ENCODE measurements at regions not wholly inside any gene's neighbourhood (a gene's known extent, or its start where the extent isn't known, plus 50 kb on each side); places are given as distances from the start of the nearest gene placed in this dataset.

GRCh38 chr13:64180756-64181155, 2765.1 kb upstream of the PCDH20 start:
- Histone ChIP-seq H3K4me3 (ENCODE audit: insufficient read depth, low read length, poor library complexity, severe bottlenecking) (no peak overlapping the region), H4K20me1 (ENCODE audit: low read depth, low read length) (no peaks in the 10 kb centered on the region), H3K9me3 (ENCODE audit: insufficient read depth, low read length) (no peaks in the 10 kb centered on the region), H3K27ac (ENCODE audit: low read depth, low read length) (no peak overlapping the region), H3F3A (ENCODE audit: insufficient read depth) (0 out of 2 replicates have a peak, but pooled peaks cover 3% of the 10 kb centered on the region), H3K9me2 (replicated peaks; ENCODE audit: insufficient read depth, low read length) (no peaks in the 10 kb centered on the region), H3K36me3 (ENCODE audit: low read length) (no peaks in the 10 kb centered on the region; the same call in 1 of the 2 replicates), H2AFZ (ENCODE audit: low read depth, low read length, severe bottlenecking) (no peak overlapping the region), H3K4me2 (ENCODE audit: low read depth, low read length, poor library complexity, severe bottlenecking) (no peak overlapping the region), H3K79me2 (ENCODE audit: insufficient read depth, low read length) (no peaks in the 10 kb centered on the region), H3K27me3 (ENCODE audit: low read length) (no peaks in the 10 kb centered on the region), H3K9ac (ENCODE audit: low read length) (no peak overlapping the region)
- no peak for TF ChIP-seq CTCF (IDR thresholded peaks at IDR 0.05; ENCODE audit: insufficient read depth, low read length, poor library complexity, severe bottlenecking)
- no peak for TF ChIP-seq EZH2phosphoT487 (conservative IDR thresholded peaks at IDR 0.05; ENCODE audit: low read length)

- no peaks in the 10 kb centered on the region for H4K20me1 ChIP-seq (ENCODE audit: low read depth, low read length)
- TF ChIP-seq EZH2phosphoT487 (conservative IDR thresholded peaks at IDR 0.05; ENCODE audit: low read length) (no peak), CTCF (IDR thresholded peaks at IDR 0.05; ENCODE audit: insufficient read depth, low read length, poor library complexity, severe bottlenecking) (no peak)
- H3K4me3 ChIP-seq (ENCODE audit: insufficient read depth, low read length, poor library complexity, severe bottlenecking), result no peak overlapping the region
- H3K4me2 ChIP-seq (ENCODE audit: low read depth, low read length, poor library complexity, severe bottlenecking), result no peak overlapping the region
- peak overlapping the region; percentile 50 for H2AFZ ChIP-seq (ENCODE audit: low read depth, low read length, severe bottlenecking)
- no peaks in the 10 kb centered on the region for H3K79me2 ChIP-seq (ENCODE audit: insufficient read depth, low read length)
- H3F3A ChIP-seq (ENCODE audit: insufficient read depth), result no peaks in the 10 kb centered on the region
- H3K9ac ChIP-seq (ENCODE audit: low read length), result no peak overlapping the region
- no peaks in the 10 kb centered on the region; the same call in 1 of the 2 replicates for H3K9me3 ChIP-seq (ENCODE audit: insufficient read depth, low read length)
- H3K27ac ChIP-seq (ENCODE audit: low read depth, low read length), result no peak overlapping the region
- H3K36me3 ChIP-seq (ENCODE audit: low read length), result no peaks in the 10 kb centered on the region
- no peaks in the 10 kb centered on the region for H3K9me2 ChIP-seq (replicated peaks; ENCODE audit: insufficient read depth, low read length)
- H3K27me3 ChIP-seq (ENCODE audit: low read length), result no peaks in the 10 kb centered on the region
These were observed 2750.2 kb upstream of the PCDH20 start for GRCh38 chr13:64165826-64166225.

GRCh38 chr13:64164435-64164834, 2748.8 kb upstream of the PCDH20 start:
- H4K20me1 ChIP-seq (ENCODE audit: low read depth, low read length), result no peaks in the 10 kb centered on the region
- no peak for TF ChIP-seq CTCF (IDR thresholded peaks at IDR 0.05; ENCODE audit: insufficient read depth, low read length, poor library complexity, severe bottlenecking)
- no peak for TF ChIP-seq EZH2phosphoT487 (conservative IDR thresholded peaks at IDR 0.05; ENCODE audit: low read length)
- no peak overlapping the region for H2AFZ ChIP-seq (ENCODE audit: low read depth, low read length, severe bottlenecking)
- H3K27ac ChIP-seq (ENCODE audit: low read depth, low read length), result no peak overlapping the region
- no peak overlapping the region for H3K4me3 ChIP-seq (ENCODE audit: insufficient read depth, low read length, poor library complexity, severe bottlenecking)
- H3K79me2 ChIP-seq (ENCODE audit: insufficient read depth, low read length), result no peaks in the 10 kb centered on the region
- no peaks in the 10 kb centered on the region for H3K36me3 ChIP-seq (ENCODE audit: low read length)
- no peaks in the 10 kb centered on the region for H3F3A ChIP-seq (ENCODE audit: insufficient read depth)
- no peak overlapping the region for H3K9ac ChIP-seq (ENCODE audit: low read length)
- H3K9me2 ChIP-seq (replicated peaks; ENCODE audit: insufficient read depth, low read length), result no peaks in the 10 kb centered on the region
- no peak overlapping the region for H3K4me2 ChIP-seq (ENCODE audit: low read depth, low read length, poor library complexity, severe bottlenecking)
- no peaks in the 10 kb centered on the region for H3K27me3 ChIP-seq (ENCODE audit: low read length)
- no peaks in the 10 kb centered on the region; the same call in 1 of the 2 replicates for H3K9me3 ChIP-seq (ENCODE audit: insufficient read depth, low read length)

Measured in SU-DHL-6 (cell line).